KMS-11 (cell line): ENCODE measurements at regions not wholly inside any gene's neighbourhood (a gene's known extent, or its start where the extent isn't known, plus 50 kb on each side); places are given as distances from the start of the nearest gene placed in this dataset.

Source experiments
- H2AFZ ChIP-seq: fragments of 200-600 bp; sonication (generic); 2 replicates; pipeline ENCODE4 v1.6.1; 2016; ENCODE audit warnings: antibody characterized with exemption, mixed run types, low read depth
- H3K27ac ChIP-seq: fragments of 200-600 bp; sonication (generic); 2 replicates; pipeline ENCODE4 v1.6.1; 2016; ENCODE audit warnings: mild to moderate bottlenecking, mixed run types
- H3K27me3 ChIP-seq: fragments of 200-600 bp; sonication (generic); 2 replicates; pipeline ENCODE4 v1.6.1; 2017; ENCODE audit warnings: mild to moderate bottlenecking, low read depth, mixed run types, moderate library complexity; ENCODE audit not compliant: insufficient read depth
- H3K36me3 ChIP-seq: fragments of 200-600 bp; sonication (generic); 2 replicates; pipeline ENCODE4 v1.6.1; 2017; ENCODE audit warnings: mild to moderate bottlenecking, mixed run types; ENCODE audit not compliant: insufficient read depth
- H3K4me1 ChIP-seq: fragments of 200-600 bp; sonication (generic); 2 replicates; pipeline ENCODE4 v1.6.1; 2016; ENCODE audit warnings: mild to moderate bottlenecking, low read depth, mixed run types; ENCODE audit not compliant: poor library complexity, severe bottlenecking
- H3K4me2 ChIP-seq: fragments of 200-600 bp; sonication (generic); 2 replicates; pipeline ENCODE4 v1.7.0; 2016; ENCODE audit warnings: mild to moderate bottlenecking, mixed run types
- H3K4me3 ChIP-seq: fragments of 200-600 bp; sonication (generic); IDR thresholded peaks from 2 replicates; pipeline ENCODE4 v1.6.1; 2017; ENCODE audit warnings: low read depth, low read length, mixed read lengths; ENCODE audit not compliant: insufficient read depth
- H3K79me2 ChIP-seq: fragments of 200-600 bp; sonication (generic); 2 replicates; pipeline ENCODE4 v1.6.1; 2016; ENCODE audit warnings: low read depth, mixed run types; ENCODE audit not compliant: insufficient read depth
- H3K9ac ChIP-seq: fragments of 200-600 bp; sonication (generic); 2 replicates; pipeline ENCODE4 v1.6.1; 2016; ENCODE audit warnings: mild to moderate bottlenecking, mixed run types
- H4K20me1 ChIP-seq: fragments of 200-600 bp; sonication (generic); 2 replicates; pipeline ENCODE4 v1.6.1; 2016; ENCODE audit warnings: mild to moderate bottlenecking, mixed run types; ENCODE audit not compliant: insufficient read depth
- TF ChIP-seq, protein P1 (sequence below): fragments of 200-600 bp; sonication (generic); conservative IDR thresholded peaks from 2 replicates; pipeline ENCODE4 v1.6.1; 2017; ENCODE audit warnings: low read depth, mild to moderate bottlenecking, antibody characterized with exemption, low read length, moderate library complexity, mixed read lengths

DNA sequence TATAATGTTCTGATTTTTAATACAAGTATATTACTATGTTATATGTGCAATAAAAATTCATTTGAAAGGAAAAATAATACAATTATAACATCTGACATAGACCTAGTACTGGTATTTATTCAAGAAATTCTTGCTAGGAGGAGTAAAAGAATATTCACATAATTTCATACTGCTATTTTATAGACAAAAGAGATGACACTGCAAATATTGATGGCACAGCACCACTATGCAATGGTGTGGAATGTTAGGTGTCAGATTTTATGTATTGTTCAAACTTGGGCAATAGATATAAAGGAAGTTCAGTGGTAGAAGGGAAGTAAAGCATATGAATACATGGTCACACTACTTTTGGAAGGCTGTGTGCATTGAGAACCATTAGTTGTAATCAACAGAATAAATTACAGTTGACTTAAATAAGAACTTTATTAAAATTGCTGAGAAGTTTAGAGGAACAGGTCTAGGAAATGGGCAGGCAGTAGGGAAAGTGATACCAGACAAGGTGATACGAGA lies 143.9 kb downstream of the OR2K2 start:
- no peaks in the 10 kb centered on the region for H3K4me1 ChIP-seq
- H3K9ac ChIP-seq = no peak overlapping the region
- H2AFZ ChIP-seq = no peak overlapping the region
- H3K27me3 ChIP-seq = no peaks in the 10 kb centered on the region
- H3K27ac ChIP-seq = no peak overlapping the region
- H3K4me3 ChIP-seq = no peak overlapping the region
- TF ChIP-seq, protein P1, sequence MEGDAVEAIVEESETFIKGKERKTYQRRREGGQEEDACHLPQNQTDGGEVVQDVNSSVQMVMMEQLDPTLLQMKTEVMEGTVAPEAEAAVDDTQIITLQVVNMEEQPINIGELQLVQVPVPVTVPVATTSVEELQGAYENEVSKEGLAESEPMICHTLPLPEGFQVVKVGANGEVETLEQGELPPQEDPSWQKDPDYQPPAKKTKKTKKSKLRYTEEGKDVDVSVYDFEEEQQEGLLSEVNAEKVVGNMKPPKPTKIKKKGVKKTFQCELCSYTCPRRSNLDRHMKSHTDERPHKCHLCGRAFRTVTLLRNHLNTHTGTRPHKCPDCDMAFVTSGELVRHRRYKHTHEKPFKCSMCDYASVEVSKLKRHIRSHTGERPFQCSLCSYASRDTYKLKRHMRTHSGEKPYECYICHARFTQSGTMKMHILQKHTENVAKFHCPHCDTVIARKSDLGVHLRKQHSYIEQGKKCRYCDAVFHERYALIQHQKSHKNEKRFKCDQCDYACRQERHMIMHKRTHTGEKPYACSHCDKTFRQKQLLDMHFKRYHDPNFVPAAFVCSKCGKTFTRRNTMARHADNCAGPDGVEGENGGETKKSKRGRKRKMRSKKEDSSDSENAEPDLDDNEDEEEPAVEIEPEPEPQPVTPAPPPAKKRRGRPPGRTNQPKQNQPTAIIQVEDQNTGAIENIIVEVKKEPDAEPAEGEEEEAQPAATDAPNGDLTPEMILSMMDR = no peak
- no peak overlapping the region for H3K4me2 ChIP-seq
- H3K36me3 ChIP-seq = no peaks in the 10 kb centered on the region
- no peaks in the 10 kb centered on the region for H4K20me1 ChIP-seq
- H3K79me2 ChIP-seq = no peaks in the 10 kb centered on the region

DNA sequence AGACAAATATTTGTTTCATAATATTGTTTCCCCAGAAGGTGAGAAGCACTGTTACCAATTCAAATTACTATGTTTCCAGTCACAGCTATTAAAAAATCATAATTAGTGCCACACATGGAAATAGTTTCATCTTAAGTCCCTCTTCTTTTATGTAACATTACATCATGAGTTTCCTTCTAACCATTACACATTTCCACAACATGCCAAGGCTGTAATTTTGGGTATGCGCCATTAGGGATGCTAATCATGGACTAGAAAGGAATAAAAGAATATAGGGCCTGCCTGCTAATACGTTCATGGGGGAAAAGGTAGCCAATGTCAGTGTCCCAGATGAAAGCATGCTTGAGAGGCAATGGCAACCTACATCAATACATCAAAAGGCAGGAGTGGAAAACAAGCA lies 142.5 kb upstream of the LPAR1 start:
- H4K20me1 ChIP-seq = no peaks in the 10 kb centered on the region
- H3K79me2 ChIP-seq = no peaks in the 10 kb centered on the region
- no peak overlapping the region for H3K9ac ChIP-seq
- H3K4me3 ChIP-seq = no peak overlapping the region
- no peaks in the 10 kb centered on the region for H3K36me3 ChIP-seq
- TF ChIP-seq, protein P1 = no peak
- no peak overlapping the region for H3K4me2 ChIP-seq
- no peaks in the 10 kb centered on the region for H3K27me3 ChIP-seq
- no peak overlapping the region for H3K27ac ChIP-seq
- H3K4me1 ChIP-seq = no peaks in the 10 kb centered on the region
- no peak overlapping the region for H2AFZ ChIP-seq

DNA sequence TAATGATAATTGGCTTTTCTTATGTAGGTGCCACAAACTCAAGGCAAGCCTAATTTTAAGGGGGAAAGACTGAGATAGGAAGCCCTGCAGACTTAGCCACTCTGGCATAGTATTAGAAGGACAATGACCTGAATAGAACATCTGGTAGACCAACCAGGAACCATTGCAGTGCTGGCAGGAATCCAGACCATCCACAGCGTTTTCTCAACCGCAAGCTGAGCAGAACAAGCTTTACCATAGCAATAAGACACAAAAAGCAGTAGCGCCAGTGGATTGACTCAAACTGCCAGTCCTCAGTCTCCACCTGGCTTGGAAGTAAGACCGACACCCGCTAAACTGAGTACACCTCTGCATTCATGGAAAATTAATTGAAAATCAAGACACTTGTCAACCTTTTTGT lies 141.3 kb upstream of the LPAR1 start:
- H3K4me1 ChIP-seq = no peaks in the 10 kb centered on the region
- H2AFZ ChIP-seq = no peak overlapping the region
- H4K20me1 ChIP-seq = no peaks in the 10 kb centered on the region
- H3K27ac ChIP-seq = no peak overlapping the region
- H3K27me3 ChIP-seq = no peaks in the 10 kb centered on the region
- H3K79me2 ChIP-seq = no peaks in the 10 kb centered on the region
- no peak overlapping the region for H3K9ac ChIP-seq
- H3K4me3 ChIP-seq = no peak overlapping the region
- no peaks in the 10 kb centered on the region for H3K36me3 ChIP-seq
- H3K4me2 ChIP-seq = no peak overlapping the region
- TF ChIP-seq, protein P1 = no peak

DNA sequence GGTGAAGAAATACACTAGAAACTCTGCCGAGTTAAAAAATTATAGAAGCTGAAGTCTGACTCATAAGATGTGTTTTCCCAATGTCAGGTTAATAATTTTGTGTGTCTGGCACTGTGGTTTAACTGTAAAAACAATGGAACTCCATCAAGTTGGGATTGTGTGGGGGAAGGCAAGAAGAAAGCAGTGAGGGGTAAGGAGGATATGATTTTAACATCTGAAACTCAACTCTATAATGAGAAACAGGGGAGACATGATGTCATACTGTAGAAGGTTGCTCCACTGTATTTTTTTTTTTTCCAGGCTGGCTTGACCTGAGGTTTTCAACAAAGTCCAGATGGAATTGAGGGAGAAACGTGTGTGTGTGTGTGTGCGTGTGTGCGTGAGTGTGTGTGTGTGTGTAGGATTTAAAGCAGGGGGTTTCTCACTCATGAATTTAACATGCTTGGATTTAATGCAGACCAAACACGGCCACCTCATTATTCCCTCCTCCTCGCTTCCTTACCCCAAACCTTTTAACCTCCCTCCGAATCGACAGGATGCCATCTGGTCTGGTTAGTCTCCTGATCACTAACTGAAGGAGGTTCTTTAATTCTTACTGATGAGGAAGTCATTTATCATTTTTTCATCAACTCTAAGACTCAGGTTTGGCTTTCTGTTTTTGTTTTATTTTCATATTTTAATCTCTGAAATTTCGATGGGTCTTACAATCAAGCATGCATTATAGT lies 140.2 kb upstream of the LPAR1 start:
- Histone ChIP-seq H3K9ac (no peak overlapping the region), H3K4me3 (no peak overlapping the region)
- TF ChIP-seq, protein P1 = no peak

More for the DNA sequence above, 140.2 kb upstream of the LPAR1 start:
- Histone ChIP-seq H3K27ac (no peak overlapping the region), H3K4me2 (no peak overlapping the region), H2AFZ (no peak overlapping the region), H3K36me3 (no peaks in the 10 kb centered on the region), H3K4me1 (no peaks in the 10 kb centered on the region), H3K79me2 (no peaks in the 10 kb centered on the region), H3K27me3 (no peaks in the 10 kb centered on the region), H4K20me1 (no peaks in the 10 kb centered on the region)
